ENCODE measurements at regions not wholly inside any gene's neighbourhood (a gene's known extent, or its start where the extent isn't known, plus 50 kb on each side); places are given as distances from the start of the nearest gene placed in this dataset.

GRCh38 chr6:150722614-150723344 is 123.1 kb downstream of the PLEKHG1 start:
- no peak for ATAC-seq
- TF ChIP-seq ZNF8 (CRISPR knock-in tag; IDR thresholded peaks at IDR 0.05): no peak

- TF ChIP-seq PPARA (CRISPR knock-in tag; IDR thresholded peaks at IDR 0.05; ENCODE audit: borderline replicate concordance): no peak
- TF ChIP-seq ZC3H10 (CRISPR knock-in tag; IDR thresholded peaks at IDR 0.05): no peak
- TF ChIP-seq BACH2 (CRISPR knock-in tag; IDR thresholded peaks at IDR 0.05; ENCODE audit: borderline replicate concordance): no peak
- no peak for TF ChIP-seq POU6F1 (CRISPR knock-in tag; IDR thresholded peaks at IDR 0.05; ENCODE audit: borderline replicate concordance, low read depth)
- no peak for ATAC-seq
Observed at GRCh38 chr6:150723345-150723658, 123.6 kb downstream of the PLEKHG1 start.

GRCh38 chr6:150723857-150724256 is 124.2 kb downstream of the PLEKHG1 start:
- no peak for ATAC-seq
- TF ChIP-seq ZNF8 (CRISPR knock-in tag; IDR thresholded peaks at IDR 0.05) (no peak), ISL1 (CRISPR knock-in tag; IDR thresholded peaks at IDR 0.05) (no peak), ZFP30 (CRISPR knock-in tag; IDR thresholded peaks at IDR 0.05) (no peak), CSRNP3 (CRISPR knock-in tag; IDR thresholded peaks at IDR 0.05) (no peak), TSHZ2 (CRISPR knock-in tag; IDR thresholded peaks at IDR 0.05) (no peak), BACH2 (CRISPR knock-in tag; IDR thresholded peaks at IDR 0.05; ENCODE audit: borderline replicate concordance) (no peak), OSR1 (CRISPR knock-in tag; IDR thresholded peaks at IDR 0.05) (no peak), SNAI2 (CRISPR knock-in tag; IDR thresholded peaks at IDR 0.05) (no peak), POU6F1 (CRISPR knock-in tag; IDR thresholded peaks at IDR 0.05; ENCODE audit: borderline replicate concordance, low read depth) (no peak), CSDC2 (CRISPR knock-in tag; IDR thresholded peaks at IDR 0.05) (no peak)

- ATAC-seq: no peak
- TF ChIP-seq OSR1 (CRISPR knock-in tag; IDR thresholded peaks at IDR 0.05) (no peak), ARNTL (CRISPR knock-in tag; IDR thresholded peaks at IDR 0.05; ENCODE audit: borderline replicate concordance, low read depth) (no peak), PATZ1 (CRISPR knock-in tag; IDR thresholded peaks at IDR 0.05; ENCODE audit: borderline replicate concordance) (no peak), CSRNP3 (CRISPR knock-in tag; IDR thresholded peaks at IDR 0.05) (no peak), TSHZ2 (CRISPR knock-in tag; IDR thresholded peaks at IDR 0.05) (no peak), ESRRG (CRISPR knock-in tag; IDR thresholded peaks at IDR 0.05) (no peak), ZFP30 (CRISPR knock-in tag; IDR thresholded peaks at IDR 0.05) (no peak), SNAI2 (CRISPR knock-in tag; IDR thresholded peaks at IDR 0.05) (no peak), ZNF565 (CRISPR knock-in tag; conservative IDR thresholded peaks at IDR 0.05; ENCODE audit: low read depth) (no peak), BACH2 (CRISPR knock-in tag; IDR thresholded peaks at IDR 0.05; ENCODE audit: borderline replicate concordance) (no peak), TOX (CRISPR knock-in tag; IDR thresholded peaks at IDR 0.05; ENCODE audit: borderline replicate concordance) (no peak), PPARA (CRISPR knock-in tag; IDR thresholded peaks at IDR 0.05; ENCODE audit: borderline replicate concordance) (no peak), TCF4 (CRISPR knock-in tag; IDR thresholded peaks at IDR 0.05; ENCODE audit: borderline replicate concordance) (no peak), POU6F1 (CRISPR knock-in tag; IDR thresholded peaks at IDR 0.05; ENCODE audit: borderline replicate concordance, low read depth) (no peak)
Observed at GRCh38 chr6:150725795-150726194, 126.1 kb downstream of the PLEKHG1 start.

Measured in SK-N-SH treated with all-trans-retinoic acid at 6 μM for 48 hours (cell line).